ENCODE measurements at regions not wholly inside any gene's neighbourhood (a gene's known extent, or its start where the extent isn't known, plus 50 kb on each side); places are given as distances from the start of the nearest gene placed in this dataset.

GRCh38 chr6:113292646-113293422, 564.3 kb upstream of the MARCKS start:
- DNase-seq (ENCODE audit: low read depth): no peak

DNA sequence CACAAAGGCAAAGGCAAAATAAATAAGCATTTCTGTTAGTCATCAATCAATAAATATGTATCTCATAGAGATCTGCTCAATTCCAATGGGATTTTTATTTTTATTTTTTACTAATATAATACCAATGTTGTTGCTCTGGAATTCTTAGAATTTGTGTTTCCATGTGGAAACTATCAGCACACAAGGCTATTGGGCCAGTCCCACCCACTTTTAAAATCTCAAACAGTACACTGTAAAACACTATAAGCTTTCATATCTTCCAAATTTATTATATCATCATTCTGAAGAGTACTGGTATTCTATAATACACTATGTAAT, 563.8 kb upstream of the MARCKS start:
- DNase-seq (ENCODE audit: low read depth): no peak

DNA sequence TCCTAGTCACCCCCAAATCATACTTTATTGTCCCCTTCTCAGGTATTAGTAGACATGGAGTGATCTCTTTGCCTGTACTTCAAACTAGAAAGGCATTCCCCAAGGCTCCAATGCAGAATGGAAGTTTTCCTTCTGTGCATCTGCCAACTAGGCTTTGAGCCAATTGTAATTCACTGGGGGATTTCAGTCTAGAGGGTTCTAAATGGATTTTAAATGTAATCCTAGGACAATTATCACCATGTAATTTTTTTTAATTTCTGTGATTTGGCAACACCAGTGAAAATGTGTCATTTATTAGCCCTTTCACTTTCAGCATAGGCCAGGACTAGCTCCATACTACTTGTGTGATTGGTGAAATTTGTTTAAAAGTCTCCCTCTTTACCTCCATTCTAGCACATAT, 557.6 kb upstream of the MARCKS start:
- peak; percentile 24 for DNase-seq (ENCODE audit: low read depth)

DNA sequence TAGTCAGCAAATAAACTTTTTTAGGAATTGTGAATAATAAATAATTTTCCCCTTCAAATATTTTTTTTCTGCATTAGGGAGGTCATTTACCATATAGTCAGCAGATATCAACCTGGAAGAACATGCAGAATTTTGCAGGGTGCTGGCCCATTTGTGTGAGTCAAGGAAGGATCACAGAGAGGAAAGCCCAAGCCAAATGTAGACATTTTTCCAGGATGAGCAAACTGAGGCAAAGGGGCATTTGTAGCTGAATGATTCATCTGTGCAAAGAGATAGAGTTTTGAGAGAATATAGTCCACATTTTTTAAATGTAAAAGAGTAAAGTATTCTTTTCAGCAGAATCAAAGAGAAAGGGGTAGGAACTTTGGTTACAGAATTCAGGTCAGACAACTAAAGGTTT, 555.5 kb upstream of the MARCKS start:
- DNase-seq (ENCODE audit: low read depth): peak; percentile 50

GRCh38 chr6:113304116-113304515, 553.0 kb upstream of the MARCKS start:
- DNase-seq (ENCODE audit: low read depth): no peak

GRCh38 chr6:113306552-113307145, 550.5 kb upstream of the MARCKS start:
- peak; percentile 41 for DNase-seq (ENCODE audit: low read depth)

DNA sequence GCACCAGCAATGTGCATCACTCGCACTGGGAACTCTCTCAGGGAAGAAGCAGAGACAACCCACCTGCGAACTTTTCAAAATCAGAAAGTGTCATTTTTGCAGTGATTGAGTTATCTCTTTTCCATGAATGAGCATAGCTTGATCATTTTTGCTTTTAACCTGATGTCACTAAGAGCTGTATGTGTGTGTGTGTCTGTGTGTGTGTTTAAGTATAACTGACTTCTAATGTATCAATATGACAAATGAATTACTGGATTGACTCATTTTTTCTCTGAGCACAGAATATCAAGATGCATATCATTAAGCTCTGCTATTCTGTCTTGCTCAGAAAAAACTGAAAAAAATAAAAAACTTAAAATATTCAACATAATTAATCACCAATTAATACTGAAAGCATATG, 548.9 kb upstream of the MARCKS start:
- no peak for DNase-seq (ENCODE audit: low read depth)

GRCh38 chr6:113313841-113314240, 543.3 kb upstream of the MARCKS start:
- DNase-seq (ENCODE audit: low read depth): no peak

GRCh38 chr6:113315165-113315564, 542.0 kb upstream of the MARCKS start:
- no peak for DNase-seq (ENCODE audit: low read depth)

GRCh38 chr6:113315879-113316278, 541.3 kb upstream of the MARCKS start:
- DNase-seq (ENCODE audit: low read depth): no peak

DNA sequence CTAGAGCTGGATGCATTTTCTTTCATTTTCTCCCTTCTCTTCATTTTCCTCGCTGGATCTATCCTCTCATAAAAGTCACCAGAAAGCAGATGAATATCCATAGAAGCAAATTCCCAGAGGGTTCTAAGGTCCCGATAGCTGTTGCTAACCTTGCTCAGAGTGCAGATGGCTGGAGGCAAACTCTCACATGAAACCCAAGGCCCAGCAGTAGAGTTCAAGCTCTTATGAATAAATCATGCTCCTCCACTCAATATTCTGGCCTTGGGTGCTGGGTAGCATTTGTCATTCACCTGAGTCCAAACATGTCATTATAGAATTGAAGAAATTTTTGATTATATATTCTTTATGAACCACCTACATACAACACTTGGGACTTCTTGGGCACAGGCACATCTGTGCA, 539.7 kb upstream of the MARCKS start:
- no peak for DNase-seq (ENCODE audit: low read depth)

DNA sequence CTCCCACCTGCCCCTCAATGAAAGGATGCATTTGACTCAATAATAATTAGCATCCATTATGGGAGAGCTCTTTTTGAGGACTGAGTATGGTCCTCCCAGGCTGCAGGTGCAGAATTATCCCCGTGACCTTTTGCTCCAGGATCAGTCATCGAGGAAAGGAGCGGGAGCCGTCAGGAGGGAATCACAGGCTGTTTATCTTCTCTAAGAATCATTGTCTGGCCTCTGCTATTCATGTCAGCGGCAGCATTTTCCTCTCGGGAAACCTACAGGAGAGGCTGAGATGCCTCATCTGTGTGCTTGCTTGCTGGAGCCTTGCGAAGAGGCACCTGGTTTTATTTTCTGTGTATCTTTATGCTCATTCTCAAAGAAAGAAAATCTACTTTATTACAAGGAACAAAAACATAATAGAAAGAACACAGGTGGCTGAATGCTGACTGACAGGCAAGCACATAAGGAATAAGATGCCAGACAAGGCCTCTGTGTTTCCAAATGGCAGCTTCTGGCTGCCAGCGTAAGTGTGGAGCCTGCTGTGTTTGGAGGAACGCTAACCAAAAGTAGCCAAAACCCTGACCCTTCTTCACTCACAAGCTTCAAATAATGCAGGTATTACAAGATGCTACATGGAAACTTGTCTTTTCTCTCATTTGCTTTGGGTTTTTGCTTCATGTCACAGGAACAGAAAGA, 539.1 kb upstream of the MARCKS start:
- no peak for DNase-seq (ENCODE audit: low read depth)

- no peak for DNase-seq (ENCODE audit: low read depth)
Observed at GRCh38 chr6:113318575-113318917, 538.6 kb upstream of the MARCKS start.

- DNase-seq (ENCODE audit: low read depth): no peak
Observed at GRCh38 chr6:113320653-113321052, 536.5 kb upstream of the MARCKS start.

DNA sequence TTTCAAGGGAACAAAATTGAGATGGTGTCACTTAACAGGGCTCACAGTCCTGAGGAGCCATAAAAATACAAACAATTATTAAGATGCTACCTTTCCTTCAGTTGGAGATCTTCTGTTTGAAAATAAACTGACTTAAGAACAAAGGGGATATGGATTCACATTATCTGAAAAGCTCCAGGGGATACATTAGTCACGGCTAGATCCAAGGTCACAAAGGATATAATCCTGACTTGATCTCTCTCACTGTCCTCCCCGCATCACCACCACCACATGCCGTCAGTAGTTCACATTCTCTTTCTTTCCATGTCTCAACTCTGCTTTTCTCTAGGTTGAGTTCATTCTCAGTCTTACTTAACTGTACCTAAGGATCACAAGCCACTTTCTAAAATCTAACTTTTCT, 530.4 kb upstream of the MARCKS start:
- no peak for DNase-seq (ENCODE audit: low read depth)

DNA sequence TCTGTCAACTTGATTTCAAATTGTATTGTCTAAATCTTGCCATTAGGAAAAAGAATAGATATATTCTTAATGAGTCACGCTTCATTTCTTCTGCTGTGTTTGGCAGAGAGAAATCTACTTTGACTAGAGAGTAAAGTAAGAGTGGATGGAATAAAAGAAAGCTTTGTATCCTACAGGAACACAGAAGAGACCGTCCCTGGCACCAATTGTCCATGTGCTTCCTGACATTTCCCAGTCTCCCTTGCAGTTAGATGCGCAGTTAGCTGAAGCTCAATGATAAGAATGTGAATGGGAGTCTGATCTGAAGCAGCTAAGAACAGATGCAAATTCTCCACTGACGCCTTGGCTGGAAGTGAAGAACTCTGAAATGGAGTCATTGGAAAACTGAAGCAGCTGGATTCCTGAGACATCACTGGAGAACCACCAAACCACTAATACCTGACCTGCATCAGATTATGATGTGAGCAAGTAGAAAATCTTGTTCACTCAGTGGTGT, 528.2 kb upstream of the MARCKS start:
- DNase-seq (ENCODE audit: low read depth): peak; percentile 35

GRCh38 chr6:113329942-113330635, 527.1 kb upstream of the MARCKS start:
- DNase-seq (ENCODE audit: low read depth): no peak

DNA sequence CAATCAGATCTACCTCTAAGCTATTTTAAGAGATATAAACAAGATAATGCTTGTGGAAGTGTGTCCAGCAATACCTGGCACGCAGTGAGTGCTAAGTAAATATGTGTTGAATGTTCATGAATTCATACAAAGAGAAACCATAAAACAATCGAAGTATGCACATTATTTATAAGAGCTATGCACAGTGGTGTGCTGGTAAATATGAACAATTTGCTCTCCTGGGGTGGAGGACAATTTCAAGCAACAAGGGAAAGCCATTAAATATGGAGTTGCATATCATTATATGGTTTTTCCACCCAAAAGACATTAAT, 526.6 kb upstream of the MARCKS start:
- DNase-seq (ENCODE audit: low read depth): no peak

DNA sequence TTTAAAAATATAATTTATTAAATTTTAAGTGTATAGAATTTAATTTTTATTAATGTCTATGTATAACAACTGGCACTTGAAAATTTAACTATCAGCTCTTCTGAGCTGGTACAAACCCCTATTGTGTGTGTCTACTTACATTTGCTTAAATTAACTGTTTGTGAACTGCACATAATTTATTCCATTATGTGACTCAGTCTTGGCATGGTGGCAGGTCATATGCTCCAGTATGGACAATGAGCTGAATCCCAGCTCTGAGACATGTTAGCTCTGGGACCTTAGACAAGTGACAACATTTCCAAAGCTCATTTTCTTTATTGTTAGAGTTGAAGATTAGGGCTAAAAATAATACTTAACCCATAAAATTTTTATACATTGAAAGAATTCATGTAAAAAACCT, 526.1 kb upstream of the MARCKS start:
- DNase-seq (ENCODE audit: low read depth): no peak

DNA sequence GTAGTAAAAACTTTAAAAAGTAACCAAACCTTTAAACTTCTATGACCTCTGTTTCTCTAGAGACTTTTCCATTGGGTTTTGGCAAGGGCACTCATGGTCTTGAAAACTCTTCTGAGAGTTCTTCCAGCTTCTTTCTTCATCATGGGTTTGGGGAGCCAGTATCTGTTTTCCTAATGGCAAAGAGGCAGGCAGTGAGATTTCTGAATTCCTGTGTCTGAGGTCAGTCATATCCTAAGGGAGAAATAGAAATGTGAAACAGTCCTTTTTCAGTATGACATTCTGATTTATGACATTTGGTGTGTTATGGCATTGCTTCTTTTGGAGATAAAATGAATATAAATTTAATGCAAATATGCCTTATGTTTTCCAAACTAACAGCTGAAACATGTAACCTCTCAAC, 518.5 kb upstream of the MARCKS start:
- DNase-seq (ENCODE audit: low read depth): no peak

GRCh38 chr6:113339209-113339608, 517.9 kb upstream of the MARCKS start:
- no peak for DNase-seq (ENCODE audit: low read depth)

- no peak for DNase-seq (ENCODE audit: low read depth)
Observed at GRCh38 chr6:113340371-113340770, 516.8 kb upstream of the MARCKS start.

GRCh38 chr6:113343940-113344339, 513.2 kb upstream of the MARCKS start:
- DNase-seq (ENCODE audit: low read depth): no peak
